HG03442 (cell line): ENCODE measurements at regions not wholly inside any gene's neighbourhood (a gene's known extent, or its start where the extent isn't known, plus 50 kb on each side); places are given as distances from the start of the nearest gene placed in this dataset.
"Not testable (repeated sequence)": the region's sequence is repeated elsewhere in the genome, so short reads cannot be mapped to it uniquely, and the experiment has no call there.

Experiments
- ATAC-seq: cut with Tn5 transposase; IDR thresholded peaks from one replicate; pipeline ENCODE4 v1.9.1; 2021; ENCODE audit warnings: mild to moderate bottlenecking, moderate library complexity; ENCODE audit not compliant: unreplicated experiment

DNA sequence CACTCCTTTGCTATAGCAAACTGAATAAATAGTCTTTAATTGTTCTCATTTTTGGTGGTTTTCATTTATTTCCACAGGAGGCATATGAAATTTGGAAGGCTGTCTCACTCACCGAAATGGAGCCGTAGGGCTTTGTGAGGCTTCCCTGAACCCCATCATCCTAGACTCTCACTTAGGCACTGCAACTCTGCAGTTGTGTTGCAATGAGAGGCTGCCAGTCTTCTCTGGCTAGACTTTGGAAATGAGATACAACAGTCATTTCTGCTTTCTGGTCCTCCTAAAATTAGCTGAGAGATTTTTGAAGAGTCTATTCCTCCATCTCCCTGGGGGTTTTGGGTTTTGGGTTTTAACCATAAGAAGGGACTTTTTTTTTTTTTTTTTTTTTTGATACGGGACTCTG, 146.5 kb downstream of the SH3BGRL start:
- ATAC-seq = no peak

DNA sequence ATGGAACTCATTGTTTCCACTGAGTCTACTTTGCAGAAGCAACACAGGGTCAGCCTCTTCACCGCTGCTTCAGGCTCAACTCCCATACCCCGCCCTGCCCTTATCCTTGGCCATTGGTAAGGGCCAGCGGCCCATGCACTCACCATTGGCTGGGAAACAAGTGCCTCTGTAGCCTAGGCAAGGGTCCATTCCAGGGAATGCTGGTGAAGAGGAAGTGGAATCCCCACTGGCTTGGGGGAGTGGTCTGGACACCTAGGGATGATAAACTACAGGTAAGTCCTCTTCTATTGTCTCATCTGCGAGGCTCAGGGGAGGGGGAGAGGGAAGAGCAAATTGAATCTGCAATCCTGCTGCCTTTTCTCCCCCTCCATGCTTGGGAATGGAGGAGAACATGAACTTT, 153.1 kb downstream of the SH3BGRL start:
- ATAC-seq = no peak

DNA sequence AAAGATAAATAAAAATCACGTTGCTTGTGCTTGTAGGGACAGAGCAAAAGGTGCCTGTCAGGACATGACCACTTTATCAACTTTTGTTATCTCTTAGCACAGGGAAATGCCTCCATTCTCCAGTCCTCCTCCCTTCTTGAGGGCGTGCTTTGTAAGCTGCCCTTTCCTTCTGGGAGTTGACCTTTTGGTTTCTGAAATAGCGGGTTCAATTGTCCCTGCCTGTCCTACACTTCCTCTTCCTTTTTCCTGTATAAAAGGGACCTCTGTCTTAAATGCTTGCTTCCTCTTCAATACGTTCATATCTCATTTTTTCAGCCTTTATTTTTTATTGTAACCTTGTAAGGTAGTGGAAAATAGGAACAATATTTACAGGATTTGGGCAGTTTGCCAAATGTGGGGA, 153.5 kb downstream of the SH3BGRL start:
- ATAC-seq = no peak

DNA sequence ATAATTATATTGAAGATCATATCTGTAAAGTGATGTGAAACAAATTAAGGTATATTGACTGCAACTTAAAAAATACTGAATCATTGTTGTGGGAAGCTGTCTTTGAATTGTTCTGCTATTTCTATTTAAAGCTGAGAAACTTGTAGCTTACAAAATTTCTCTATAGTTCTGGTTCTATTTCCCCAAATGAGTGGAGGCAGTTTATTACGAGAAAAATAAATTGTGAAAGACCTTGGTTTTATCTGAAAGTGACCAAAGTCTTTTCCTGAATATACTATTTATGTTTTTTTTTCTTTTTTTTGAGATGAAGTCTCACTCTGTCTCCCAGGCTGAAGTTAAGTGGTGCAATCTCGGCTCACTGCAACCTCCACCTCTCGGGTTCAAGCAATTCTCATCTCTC, 165.4 kb downstream of the SH3BGRL start:
- no peak for ATAC-seq

DNA sequence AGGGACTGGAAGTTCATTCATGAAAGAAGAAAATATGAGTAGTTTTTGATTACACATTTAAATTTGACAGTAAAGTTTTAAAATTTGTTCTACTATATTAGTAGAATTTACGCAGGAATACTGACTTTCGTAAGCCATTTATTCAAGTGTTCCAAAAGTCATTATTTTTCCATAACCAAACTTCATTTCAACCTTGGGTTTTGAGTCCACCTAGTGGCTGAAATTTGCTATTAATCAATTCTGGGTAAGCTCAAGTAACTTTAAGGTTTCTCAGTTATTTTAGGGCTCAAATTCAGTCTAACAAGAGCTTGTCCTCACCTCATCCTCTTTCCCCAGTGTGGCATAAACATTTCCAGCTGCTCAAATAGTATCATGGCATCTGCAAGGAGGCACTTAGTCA, 175.4 kb downstream of the SH3BGRL start:
- ATAC-seq = no peak

DNA sequence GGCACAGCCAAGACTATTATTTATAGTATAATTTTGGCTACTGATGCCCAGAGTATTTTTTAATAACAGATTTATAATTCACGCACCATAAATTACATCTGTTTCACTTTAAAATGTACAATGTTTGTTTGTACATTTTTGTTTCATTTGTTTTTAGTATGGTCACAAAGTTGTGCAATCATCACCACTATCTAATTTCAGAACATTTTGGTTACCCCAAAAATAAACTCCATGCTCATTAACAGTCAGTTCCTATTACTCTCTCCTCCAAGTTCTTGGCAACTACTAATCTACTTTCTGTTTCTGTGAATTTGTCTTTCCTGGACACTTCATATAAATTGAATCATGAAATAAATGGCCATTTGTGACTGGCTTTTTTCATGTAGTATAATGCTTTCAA, 176.7 kb downstream of the SH3BGRL start:
- no peak for ATAC-seq

DNA sequence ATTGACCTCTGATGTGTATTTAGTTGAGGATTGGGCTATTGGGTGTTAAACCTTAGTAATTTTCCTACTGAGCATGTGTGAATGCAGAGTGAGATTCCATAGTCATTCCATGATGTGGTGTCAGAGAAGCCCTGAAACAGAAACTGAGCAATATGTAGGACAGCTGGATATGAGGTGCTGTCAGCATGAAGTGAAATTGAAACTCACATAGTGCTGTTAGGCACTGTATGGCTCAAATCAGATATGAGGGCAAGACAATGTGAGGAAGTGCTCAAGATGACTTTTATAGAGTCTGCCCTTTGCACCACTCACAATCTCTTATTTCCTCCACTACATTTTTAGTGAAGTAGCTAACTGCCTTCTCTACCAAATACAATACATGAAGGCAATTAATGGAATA, 188.3 kb downstream of the SH3BGRL start:
- peak; percentile 89 for ATAC-seq

DNA sequence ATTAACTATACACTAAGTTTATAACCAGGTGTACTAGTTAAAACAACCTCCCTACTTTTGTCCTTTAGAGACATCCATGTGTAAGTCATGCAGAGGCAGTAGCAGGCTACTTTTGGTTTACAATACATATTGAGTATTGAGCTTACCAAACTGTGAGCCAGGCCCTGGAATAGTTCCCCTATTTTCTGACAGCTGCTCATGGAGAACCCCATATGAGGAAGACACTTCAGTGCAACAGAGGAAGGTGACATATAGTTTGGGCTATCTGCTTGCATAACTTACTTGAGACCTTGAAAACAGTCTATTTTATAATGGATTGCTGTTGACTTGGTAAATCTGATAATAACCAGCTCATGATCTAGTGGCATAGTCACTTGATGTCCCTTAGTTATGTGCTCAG, 190.5 kb downstream of the SH3BGRL start:
- ATAC-seq = no peak

DNA sequence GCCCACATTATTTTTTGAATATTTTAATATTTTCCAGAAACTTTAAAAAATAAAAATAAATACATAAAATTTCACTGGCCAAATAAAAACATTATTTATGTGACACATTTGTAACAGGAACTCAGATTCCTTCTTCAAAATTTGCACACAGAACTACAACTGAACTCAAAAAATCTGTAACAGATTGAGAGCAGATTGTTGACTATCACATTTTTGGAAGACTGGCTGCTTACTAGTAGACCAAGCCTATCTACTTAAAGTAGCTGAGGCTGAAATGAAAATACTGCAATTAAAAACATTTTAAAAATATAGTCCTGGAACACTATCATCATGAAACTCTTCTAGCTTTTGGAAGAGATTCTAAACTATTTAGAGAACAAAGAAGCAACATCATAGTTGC, 203.9 kb downstream of the SH3BGRL start:
- ATAC-seq = no peak

DNA sequence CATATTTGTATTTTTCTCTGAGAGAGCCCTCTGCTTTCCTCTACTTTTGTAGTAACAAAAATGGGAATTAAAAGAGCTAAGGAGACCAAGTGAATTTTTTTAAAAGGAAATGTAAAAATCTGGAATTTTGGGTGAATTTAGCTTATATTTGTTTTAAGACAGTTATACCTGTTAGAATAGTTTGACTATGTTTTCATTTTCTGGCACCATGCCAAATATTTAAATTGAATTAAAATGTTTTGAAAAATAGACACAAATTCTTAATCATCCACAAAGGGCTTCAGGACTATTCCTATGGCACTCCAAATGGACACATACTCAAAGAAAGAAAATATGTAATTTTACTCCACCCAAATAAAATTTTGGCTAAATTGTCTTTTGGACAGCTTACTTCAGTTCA, 209.6 kb downstream of the SH3BGRL start:
- no peak for ATAC-seq

DNA sequence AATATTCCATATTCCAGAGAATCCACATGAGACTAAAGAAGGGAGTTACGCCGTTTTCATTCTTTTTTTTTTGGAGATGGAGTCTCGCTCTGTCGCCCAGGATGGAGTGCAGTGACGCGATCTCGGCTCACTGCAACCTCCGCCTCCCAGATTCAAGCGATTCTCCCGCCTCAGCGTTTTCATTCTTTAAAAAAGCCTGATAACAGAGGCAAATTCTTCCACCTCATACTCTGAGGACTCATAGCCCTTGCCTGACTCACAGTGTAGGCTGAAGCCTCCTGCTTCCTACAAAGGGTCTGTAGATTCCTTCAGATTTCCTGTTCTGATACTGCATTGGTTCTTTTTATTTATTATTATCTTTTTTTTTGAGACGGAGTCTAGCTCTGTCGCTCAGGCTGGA, 210.5 kb downstream of the SH3BGRL start:
- no peak for ATAC-seq

DNA sequence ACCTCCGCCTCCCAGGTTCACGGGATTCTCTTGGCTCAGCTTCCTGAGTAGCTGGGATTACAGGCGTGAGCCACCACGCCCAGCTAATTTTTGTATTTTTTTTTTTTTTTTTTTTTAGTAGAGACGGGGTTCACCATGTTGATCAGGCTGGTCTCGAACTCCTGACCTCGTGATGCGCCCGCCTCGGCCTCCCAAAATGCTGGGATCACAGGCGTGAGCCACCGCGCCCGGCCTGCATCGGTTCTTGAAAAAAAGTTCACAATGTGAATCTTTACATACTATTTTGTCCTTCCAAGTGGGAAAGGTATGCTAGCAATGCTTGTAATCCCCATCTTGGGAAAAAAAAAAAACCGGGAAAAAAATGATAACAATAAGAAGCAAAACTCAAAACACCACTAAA, 211.0 kb downstream of the SH3BGRL start:
- ATAC-seq = not testable (repeated sequence)

DNA sequence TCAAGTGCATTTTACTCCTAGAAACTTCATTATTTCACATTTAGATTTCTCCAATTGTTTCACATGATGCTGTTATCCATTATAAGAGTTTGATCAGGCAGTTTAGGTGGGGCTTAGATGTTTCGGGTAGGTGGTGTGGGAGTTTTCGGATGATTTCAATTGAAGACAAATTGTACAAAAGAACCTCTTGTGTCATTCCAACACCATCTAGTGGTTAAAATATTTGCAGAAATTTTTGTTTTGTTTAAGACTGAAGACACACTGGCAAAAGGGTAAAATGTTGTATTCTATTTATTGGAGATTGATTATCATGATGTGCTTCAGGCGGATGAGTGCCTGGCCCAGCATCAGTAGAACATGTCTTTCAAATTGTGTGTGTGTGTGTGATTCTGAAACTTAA, 212.7 kb downstream of the SH3BGRL start:
- ATAC-seq = no peak
